ENCODE measurements at regions not wholly inside any gene's neighbourhood (a gene's known extent, or its start where the extent isn't known, plus 50 kb on each side); places are given as distances from the start of the nearest gene placed in this dataset.

DNA sequence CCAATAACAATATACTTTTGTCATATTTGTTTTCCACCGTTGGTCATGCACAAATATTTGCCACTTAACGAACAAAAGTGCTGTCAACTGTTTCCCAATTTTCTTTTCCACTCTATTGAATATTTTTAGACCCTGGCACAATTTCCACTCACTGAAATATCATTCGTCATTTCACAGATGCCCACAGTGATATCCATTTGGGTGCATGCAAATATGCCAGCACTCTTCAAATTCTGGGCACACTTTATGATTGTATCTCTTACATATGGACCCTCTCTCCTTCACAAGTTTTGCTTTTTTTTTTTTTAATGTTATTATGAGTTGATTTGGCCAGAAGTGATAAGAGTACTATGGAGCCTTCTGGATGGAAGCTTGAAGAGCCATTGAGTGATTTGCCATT lies 1557.3 kb upstream of the FLRT2 start (continued):
- no peak for TF ChIP-seq ZNF532 (CRISPR knock-in tag; IDR thresholded peaks at IDR 0.05; ENCODE audit: borderline replicate concordance)
- TF ChIP-seq, protein P1, sequence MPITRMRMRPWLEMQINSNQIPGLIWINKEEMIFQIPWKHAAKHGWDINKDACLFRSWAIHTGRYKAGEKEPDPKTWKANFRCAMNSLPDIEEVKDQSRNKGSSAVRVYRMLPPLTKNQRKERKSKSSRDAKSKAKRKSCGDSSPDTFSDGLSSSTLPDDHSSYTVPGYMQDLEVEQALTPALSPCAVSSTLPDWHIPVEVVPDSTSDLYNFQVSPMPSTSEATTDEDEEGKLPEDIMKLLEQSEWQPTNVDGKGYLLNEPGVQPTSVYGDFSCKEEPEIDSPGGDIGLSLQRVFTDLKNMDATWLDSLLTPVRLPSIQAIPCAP (CRISPR knock-in tag; IDR thresholded peaks at IDR 0.05), result no peak
- TF ChIP-seq ZNF416 (CRISPR knock-in tag; IDR thresholded peaks at IDR 0.05), result no peak

DNA sequence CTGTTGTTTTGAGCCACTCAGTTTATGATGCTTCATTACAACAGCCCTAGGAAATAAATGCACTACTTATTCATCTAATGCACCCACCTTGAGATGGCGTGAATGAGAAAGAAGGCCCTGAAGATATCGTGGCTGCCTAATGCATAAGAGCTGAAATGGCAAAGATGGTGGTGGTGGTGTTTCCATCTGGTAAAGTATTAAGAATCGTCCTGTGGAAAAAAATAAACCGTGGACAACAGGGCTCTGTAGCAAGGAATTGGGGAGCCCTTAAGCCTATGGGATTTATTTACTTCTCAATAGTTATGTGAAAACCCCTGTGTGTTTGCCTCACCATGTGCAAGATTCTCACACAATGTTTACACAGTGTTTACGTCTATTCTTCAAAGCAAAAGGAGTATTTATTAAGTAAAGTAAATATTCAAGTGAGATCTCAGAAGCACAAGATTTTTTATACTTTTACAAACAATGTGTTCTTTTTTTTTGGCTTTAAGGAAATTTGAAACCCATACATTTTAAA lies 1555.2 kb upstream of the FLRT2 start:
- Mint-ChIP-seq H3K27me3 (ENCODE audit: low read depth) (no peaks in the 10 kb centered on the region), H3K36me3 (no peaks in the 10 kb centered on the region), H3K27ac (no peak overlapping the region), H3K4me3 (no peak overlapping the region), H3K4me1 (peaks cover 7% of the 10 kb centered on the region), H3K9me3 (no peaks in the 10 kb centered on the region)
- ATAC-seq (no peak), DNase-seq (ENCODE audit: low spot score) (no peak)
- TF ChIP-seq, protein P2, sequence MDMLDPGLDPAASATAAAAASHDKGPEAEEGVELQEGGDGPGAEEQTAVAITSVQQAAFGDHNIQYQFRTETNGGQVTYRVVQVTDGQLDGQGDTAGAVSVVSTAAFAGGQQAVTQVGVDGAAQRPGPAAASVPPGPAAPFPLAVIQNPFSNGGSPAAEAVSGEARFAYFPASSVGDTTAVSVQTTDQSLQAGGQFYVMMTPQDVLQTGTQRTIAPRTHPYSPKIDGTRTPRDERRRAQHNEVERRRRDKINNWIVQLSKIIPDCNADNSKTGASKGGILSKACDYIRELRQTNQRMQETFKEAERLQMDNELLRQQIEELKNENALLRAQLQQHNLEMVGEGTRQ (CRISPR knock-in tag; IDR thresholded peaks at IDR 0.05), result no peak
- TF ChIP-seq GRHL2 (CRISPR knock-in tag; IDR thresholded peaks at IDR 0.05; ENCODE audit: insufficient replicate concordance, severe bottlenecking), result no peak
- TF ChIP-seq SP1 (CRISPR knock-in tag; conservative IDR thresholded peaks at IDR 0.05), result no peak
- TF ChIP-seq FOXJ3 (CRISPR knock-in tag; IDR thresholded peaks at IDR 0.05; ENCODE audit: borderline replicate concordance), result no peak
- TF ChIP-seq, protein P1 (CRISPR knock-in tag; IDR thresholded peaks at IDR 0.05), result no peak
- TF ChIP-seq FOXP1 (CRISPR knock-in tag; IDR thresholded peaks at IDR 0.05; ENCODE audit: borderline replicate concordance), result no peak
- no peak for TF ChIP-seq SMAD4 (CRISPR knock-in tag; IDR thresholded peaks at IDR 0.05)
- ChIA-PET CTCF (no interaction called here), POLR2A (no interaction called here)

DNA sequence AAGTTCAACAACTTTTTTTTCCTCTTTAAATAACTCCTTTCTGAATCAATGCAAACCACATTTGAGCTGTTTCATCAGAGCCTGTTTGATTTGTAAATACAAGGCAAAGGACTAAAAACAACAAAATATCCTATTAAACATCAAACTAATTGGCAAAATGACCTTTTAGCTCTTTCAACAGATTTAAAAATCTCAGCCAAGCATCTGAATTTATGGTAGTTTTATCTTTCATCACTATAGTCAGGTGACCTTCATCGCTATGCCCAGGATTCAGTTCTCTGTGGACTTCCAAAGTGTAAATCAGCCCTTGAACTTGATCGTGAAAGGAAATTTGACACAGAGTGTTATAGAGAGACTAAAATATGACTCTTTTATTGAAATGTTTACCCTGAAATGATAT lies 1554.5 kb upstream of the FLRT2 start:
- ChIA-PET CTCF (interaction anchor here (1.4 kb wide), 1 partner anchor 12 kb away, joined by 3 read pairs; no protein-coding TSS in a partner anchor), POLR2A (no interaction called here)
- H3K9me3 Mint-ChIP-seq, result no peaks in the 10 kb centered on the region
- no peaks in the 10 kb centered on the region for H3K27me3 Mint-ChIP-seq (ENCODE audit: low read depth)
- no peaks in the 10 kb centered on the region for H3K36me3 Mint-ChIP-seq
- no peak for ATAC-seq
- H3K4me3 Mint-ChIP-seq, result no peak overlapping the region
- DNase-seq (ENCODE audit: low spot score), result no peak
- H3K27ac Mint-ChIP-seq, result no peak overlapping the region
- H3K4me1 Mint-ChIP-seq, result peaks cover 6% of the 10 kb centered on the region
- TF ChIP-seq ATF2 (CRISPR knock-in tag; IDR thresholded peaks at IDR 0.05; ENCODE audit: borderline replicate concordance, low read depth) (no peak), HMGA2 (CRISPR knock-in tag; IDR thresholded peaks at IDR 0.05) (no peak), SMAD4 (CRISPR knock-in tag; IDR thresholded peaks at IDR 0.05) (no peak), ZNF317 (CRISPR knock-in tag; IDR thresholded peaks at IDR 0.05; ENCODE audit: borderline replicate concordance, low read depth) (no peak), TP53 (CRISPR knock-in tag; IDR thresholded peaks at IDR 0.05) (no peak), FOXP4 (CRISPR knock-in tag; IDR thresholded peaks at IDR 0.05) (no peak), RELA (CRISPR knock-in tag; IDR thresholded peaks at IDR 0.05; ENCODE audit: borderline replicate concordance) (no peak), ZNF416 (CRISPR knock-in tag; IDR thresholded peaks at IDR 0.05) (no peak)
- TF ChIP-seq, protein P3, sequence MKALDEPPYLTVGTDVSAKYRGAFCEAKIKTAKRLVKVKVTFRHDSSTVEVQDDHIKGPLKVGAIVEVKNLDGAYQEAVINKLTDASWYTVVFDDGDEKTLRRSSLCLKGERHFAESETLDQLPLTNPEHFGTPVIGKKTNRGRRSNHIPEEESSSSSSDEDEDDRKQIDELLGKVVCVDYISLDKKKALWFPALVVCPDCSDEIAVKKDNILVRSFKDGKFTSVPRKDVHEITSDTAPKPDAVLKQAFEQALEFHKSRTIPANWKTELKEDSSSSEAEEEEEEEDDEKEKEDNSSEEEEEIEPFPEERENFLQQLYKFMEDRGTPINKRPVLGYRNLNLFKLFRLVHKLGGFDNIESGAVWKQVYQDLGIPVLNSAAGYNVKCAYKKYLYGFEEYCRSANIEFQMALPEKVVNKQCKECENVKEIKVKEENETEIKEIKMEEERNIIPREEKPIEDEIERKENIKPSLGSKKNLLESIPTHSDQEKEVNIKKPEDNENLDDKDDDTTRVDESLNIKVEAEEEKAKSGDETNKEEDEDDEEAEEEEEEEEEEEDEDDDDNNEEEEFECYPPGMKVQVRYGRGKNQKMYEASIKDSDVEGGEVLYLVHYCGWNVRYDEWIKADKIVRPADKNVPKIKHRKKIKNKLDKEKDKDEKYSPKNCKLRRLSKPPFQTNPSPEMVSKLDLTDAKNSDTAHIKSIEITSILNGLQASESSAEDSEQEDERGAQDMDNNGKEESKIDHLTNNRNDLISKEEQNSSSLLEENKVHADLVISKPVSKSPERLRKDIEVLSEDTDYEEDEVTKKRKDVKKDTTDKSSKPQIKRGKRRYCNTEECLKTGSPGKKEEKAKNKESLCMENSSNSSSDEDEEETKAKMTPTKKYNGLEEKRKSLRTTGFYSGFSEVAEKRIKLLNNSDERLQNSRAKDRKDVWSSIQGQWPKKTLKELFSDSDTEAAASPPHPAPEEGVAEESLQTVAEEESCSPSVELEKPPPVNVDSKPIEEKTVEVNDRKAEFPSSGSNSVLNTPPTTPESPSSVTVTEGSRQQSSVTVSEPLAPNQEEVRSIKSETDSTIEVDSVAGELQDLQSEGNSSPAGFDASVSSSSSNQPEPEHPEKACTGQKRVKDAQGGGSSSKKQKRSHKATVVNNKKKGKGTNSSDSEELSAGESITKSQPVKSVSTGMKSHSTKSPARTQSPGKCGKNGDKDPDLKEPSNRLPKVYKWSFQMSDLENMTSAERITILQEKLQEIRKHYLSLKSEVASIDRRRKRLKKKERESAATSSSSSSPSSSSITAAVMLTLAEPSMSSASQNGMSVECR (CRISPR knock-in tag; IDR thresholded peaks at IDR 0.05; ENCODE audit: borderline replicate concordance), result no peak
- TF ChIP-seq, protein P1 (CRISPR knock-in tag; IDR thresholded peaks at IDR 0.05), result no peak

Data from WTC11 (cell line).